ENCODE measurements at regions not wholly inside any gene's neighbourhood (a gene's known extent, or its start where the extent isn't known, plus 50 kb on each side); places are given as distances from the start of the nearest gene placed in this dataset.
"Not testable (repeated sequence)": the region's sequence is repeated elsewhere in the genome, so short reads cannot be mapped to it uniquely, and the experiment has no call there.

GRCh38 chr3:34112261-34112660, 313.8 kb downstream of the PDCD6IP start:
- not testable (repeated sequence) for TF ChIP-seq CTCF (IDR thresholded peaks at IDR 0.05); TCF7L2 (IDR thresholded peaks at IDR 0.05; ENCODE audit: low read depth, low read length); POLR2AphosphoS5 (IDR thresholded peaks at IDR 0.05; ENCODE audit: low read depth, low read length); REST (IDR thresholded peaks at IDR 0.05; ENCODE audit: insufficient read depth in 1 of 2, low read depth in 2 of 2, low read length in 1 of 2)
